GM06990 (cell line): ENCODE measurements at regions not wholly inside any gene's neighbourhood (a gene's known extent, or its start where the extent isn't known, plus 50 kb on each side); places are given as distances from the start of the nearest gene placed in this dataset.

Experiments used
- DNase-seq: peaks from one replicate; pipeline ENCODE4 v3.0.0-alpha.2; 2011; ENCODE audit not compliant: insufficient read length; ENCODE audit errors: extremely low read depth
- H3K27me3 ChIP-seq: replicated peaks from 2 replicates; pipeline ENCODE4 v1.6.0; 2011; ENCODE audit warnings: low read length; ENCODE audit not compliant: control insufficient read depth, insufficient read depth
- H3K36me3 ChIP-seq: 2 replicates; pipeline ENCODE4 v1.5.1; 2011; ENCODE audit warnings: low read length; ENCODE audit not compliant: control insufficient read depth, insufficient read depth
- H3K4me3 ChIP-seq: replicated peaks from 2 replicates; pipeline ENCODE4 v1.5.1; 2011; ENCODE audit warnings: low read depth, mild to moderate bottlenecking, control low read depth, low read length
- CTCF ChIP-seq: IDR thresholded peaks from 2 replicates; pipeline ENCODE4 v1.5.1; 2011; ENCODE audit warnings: low read length, control low read depth, mild to moderate bottlenecking, inconsistent platforms; ENCODE audit not compliant: insufficient read depth, poor library complexity, severe bottlenecking

GRCh38 chr20:19929481-19930145, 87.5 kb upstream of the NAA20 start:
- DNase-seq, result no peak

GRCh38 chr20:19930426-19930825, 86.7 kb upstream of the NAA20 start:
- no peaks in the 10 kb centered on the region for H3K27me3 ChIP-seq
- TF ChIP-seq CTCF, result no peak
- no peak for DNase-seq
- no peaks in the 10 kb centered on the region for H3K36me3 ChIP-seq
- no peak overlapping the region for H3K4me3 ChIP-seq

More at GRCh38 chr20:19929481-19930145, 87.5 kb upstream of the NAA20 start:
- no peak overlapping the region for H3K4me3 ChIP-seq
- no peaks in the 10 kb centered on the region for H3K36me3 ChIP-seq
- H3K27me3 ChIP-seq, result no peaks in the 10 kb centered on the region
- TF ChIP-seq CTCF, result no peak

GRCh38 chr20:19932170-19932667, 84.9 kb upstream of the NAA20 start:
- Histone ChIP-seq H3K27me3 (no peaks in the 10 kb centered on the region), H3K36me3 (no peaks in the 10 kb centered on the region), H3K4me3 (no peak overlapping the region)
- no peak for DNase-seq
- no peak for TF ChIP-seq CTCF

- Histone ChIP-seq H3K4me3 (no peak overlapping the region), H3K36me3 (no peaks in the 10 kb centered on the region), H3K27me3 (no peaks in the 10 kb centered on the region)
- no peak for TF ChIP-seq CTCF
- DNase-seq, result peak; percentile 63
Observed at GRCh38 chr20:19934792-19935491, 82.2 kb upstream of the NAA20 start.

- H3K27me3 ChIP-seq, result no peaks in the 10 kb centered on the region
- H3K4me3 ChIP-seq, result no peak overlapping the region
- TF ChIP-seq CTCF, result no peak
- no peaks in the 10 kb centered on the region for H3K36me3 ChIP-seq
- no peak for DNase-seq
Observed at GRCh38 chr20:19935842-19936241, 81.3 kb upstream of the NAA20 start.
